Lung (tissue), 11 donors: ENCODE measurements at regions not wholly inside any gene's neighbourhood (a gene's known extent, or its start where the extent isn't known, plus 50 kb on each side); places are given as distances from the start of the nearest gene placed in this dataset.
"Not testable (repeated sequence)": the region's sequence is repeated elsewhere in the genome, so short reads cannot be mapped to it uniquely, and the experiment has no call there.

Experiments
- ATAC-seq: fragments of 200-7000 bp; cut with Tn5 transposase; one replicate; pipeline ENCODE4 v1.9.1; 2020; ENCODE audit warnings: moderate number of reproducible peaks; ENCODE audit not compliant: insufficient read depth, low FRiP score
- DNase-seq, 3 donors: peaks; one replicate each; pipeline ENCODE4 v3.0.0-alpha.2; 2013 to 2017
- H3K27ac ChIP-seq, 2 donors: one replicate each; pipeline ENCODE4 v1.5.1; 2013; ENCODE audit warnings: mild to moderate bottlenecking in 2 of 2, moderate library complexity in 2 of 2, control low read depth in 1 of 2, inconsistent platforms in 1 of 2, low read depth in 1 of 2, low read length in 1 of 2
- H3K27me3 ChIP-seq, 3 donors: one replicate each; pipeline ENCODE4 v1.5.1; 2013; ENCODE audit warnings: low read length in 2 of 3; ENCODE audit not compliant: control insufficient read depth in 3 of 3, insufficient read depth in 3 of 3
- H3K36me3 ChIP-seq, 4 donors: one replicate each; pipeline ENCODE4 v1.5.1; 2013; ENCODE audit warnings: low read length in 4 of 4, mild to moderate bottlenecking in 1 of 4, moderate library complexity in 1 of 4; ENCODE audit not compliant: control insufficient read depth in 4 of 4, insufficient read depth in 4 of 4
- H3K4me1 ChIP-seq, 5 donors: one replicate each; pipeline ENCODE4 v1.5.1; 2013; ENCODE audit warnings: low read length in 5 of 5, mild to moderate bottlenecking in 2 of 5, moderate library complexity in 1 of 5; ENCODE audit not compliant: control insufficient read depth in 5 of 5, insufficient read depth in 5 of 5
- H3K4me3 ChIP-seq: one replicate; pipeline ENCODE4 v1.5.1; 2013; ENCODE audit warnings: mild to moderate bottlenecking, control low read depth, moderate library complexity
- H3K9ac ChIP-seq, 2 donors: one replicate each; pipeline ENCODE4 v1.5.1; 2013; ENCODE audit warnings: low read length in 2 of 2, control low read depth in 1 of 2; ENCODE audit not compliant: insufficient read depth in 1 of 2
- H3K9me3 ChIP-seq, 4 donors: one replicate each; pipeline ENCODE4 v1.5.1; 2013; ENCODE audit warnings: low read length in 3 of 4, mild to moderate bottlenecking in 1 of 4, moderate library complexity in 1 of 4; ENCODE audit not compliant: control insufficient read depth in 4 of 4, insufficient read depth in 3 of 4
- WGBS, 2 donors: extraction: QIAGEN DNeasy Blood & Tissue Kit; methylation state at CpG; one replicate each; pipeline ENCODE4 v1.1.7; 2013; 5-methylcytosine and 5-hydroxymethylcytosine counted together
- TF ChIP-seq, protein P1 (sequence below): IDR thresholded peaks from 2 replicates; pipeline ENCODE4 v1.5.1; 2012; ENCODE audit warnings: mild to moderate bottlenecking; ENCODE audit errors: control extremely low read depth, extremely low read depth
- donor health status: control.
- donor health status: control.
- donor health status: Bipolar disorder and iron deficiency.
- donor health status: healthy.
- donor health status: DM: yes; HTN: yes; CAD: no.

DNA sequence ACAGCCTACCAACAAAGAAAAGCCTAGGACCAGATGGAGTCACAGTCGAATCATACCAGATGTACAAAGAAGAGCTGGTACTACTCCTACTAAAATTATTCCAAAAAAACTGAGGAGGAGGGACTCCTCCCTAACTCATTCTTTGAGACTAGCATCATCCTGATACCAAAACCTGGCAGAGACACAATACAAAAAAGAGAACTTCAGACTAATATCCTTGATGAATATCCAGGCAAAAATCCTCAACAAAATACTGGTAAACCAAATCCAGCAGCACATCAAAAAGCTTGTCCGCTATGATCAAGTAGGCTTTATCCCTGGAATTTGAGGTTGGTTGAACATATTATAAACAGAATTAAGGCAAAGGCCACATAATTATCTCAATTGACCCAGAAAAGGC, 900.4 kb upstream of the ARRDC3 start:
- Histone ChIP-seq H3K9me3 (peaks cover 0 to 3% (median 0%) of the 10 kb centered on the region in 4 donors), H3K4me1 (no peaks in the 10 kb centered on the region), H3K27me3 (no peaks in the 10 kb centered on the region), H3K4me3 (no peak overlapping the region), H3K27ac (no peak overlapping the region), H3K36me3 (no peaks in the 10 kb centered on the region), H3K9ac (no peak overlapping the region)
- 86 to 91% methylated on average over 2 of the region's 2 CpGs for WGBS, 2 donors
- ATAC-seq (no peak), DNase-seq (no peak)
- TF ChIP-seq, protein P1, sequence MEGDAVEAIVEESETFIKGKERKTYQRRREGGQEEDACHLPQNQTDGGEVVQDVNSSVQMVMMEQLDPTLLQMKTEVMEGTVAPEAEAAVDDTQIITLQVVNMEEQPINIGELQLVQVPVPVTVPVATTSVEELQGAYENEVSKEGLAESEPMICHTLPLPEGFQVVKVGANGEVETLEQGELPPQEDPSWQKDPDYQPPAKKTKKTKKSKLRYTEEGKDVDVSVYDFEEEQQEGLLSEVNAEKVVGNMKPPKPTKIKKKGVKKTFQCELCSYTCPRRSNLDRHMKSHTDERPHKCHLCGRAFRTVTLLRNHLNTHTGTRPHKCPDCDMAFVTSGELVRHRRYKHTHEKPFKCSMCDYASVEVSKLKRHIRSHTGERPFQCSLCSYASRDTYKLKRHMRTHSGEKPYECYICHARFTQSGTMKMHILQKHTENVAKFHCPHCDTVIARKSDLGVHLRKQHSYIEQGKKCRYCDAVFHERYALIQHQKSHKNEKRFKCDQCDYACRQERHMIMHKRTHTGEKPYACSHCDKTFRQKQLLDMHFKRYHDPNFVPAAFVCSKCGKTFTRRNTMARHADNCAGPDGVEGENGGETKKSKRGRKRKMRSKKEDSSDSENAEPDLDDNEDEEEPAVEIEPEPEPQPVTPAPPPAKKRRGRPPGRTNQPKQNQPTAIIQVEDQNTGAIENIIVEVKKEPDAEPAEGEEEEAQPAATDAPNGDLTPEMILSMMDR = no peak

DNA sequence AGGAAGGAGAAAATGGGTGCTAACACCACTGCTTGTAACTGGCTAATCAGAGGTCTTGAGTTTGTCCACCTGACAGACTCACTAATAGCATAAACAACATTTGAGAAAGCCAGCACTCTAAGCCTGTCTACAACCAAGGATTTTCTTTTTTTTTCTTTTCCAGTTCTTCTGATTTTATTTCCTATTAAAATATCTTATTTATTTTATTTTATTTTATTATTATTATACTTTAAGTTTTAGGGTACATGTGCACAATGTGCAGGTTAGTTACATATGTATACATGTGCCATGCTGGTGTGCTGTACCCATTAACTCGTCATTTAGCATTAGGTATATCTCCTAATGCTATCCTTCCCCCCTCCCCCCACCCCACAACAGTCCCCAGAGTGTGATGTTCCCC, 888.6 kb upstream of the ARRDC3 start:
- not testable (repeated sequence) for H3K9me3 ChIP-seq, ATAC-seq, H3K4me1 ChIP-seq, H3K27me3 ChIP-seq, H3K4me3 ChIP-seq, H3K9ac ChIP-seq, DNase-seq, H3K27ac ChIP-seq, H3K36me3 ChIP-seq
- WGBS, 2 donors = 62 to 78% methylated on average over 1 of the region's 1 CpG

DNA sequence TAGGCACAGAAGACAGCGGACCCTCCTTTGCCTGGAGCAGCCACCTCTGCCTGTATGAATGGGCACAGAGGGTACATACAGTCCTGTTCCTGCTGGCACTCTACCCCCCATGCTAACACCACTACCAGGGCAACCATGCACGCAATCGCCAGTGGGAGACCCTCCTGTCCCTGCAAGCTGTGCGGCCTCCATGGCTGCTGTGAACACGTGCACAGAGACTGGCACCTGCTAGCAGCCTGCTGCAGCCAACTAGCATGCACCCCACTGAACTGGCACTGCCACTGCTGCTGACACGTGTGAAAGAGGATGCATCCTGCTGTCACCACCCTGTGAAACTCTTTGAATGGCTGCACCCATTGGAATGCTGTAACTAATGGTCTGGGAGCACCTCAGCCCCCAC, 885.2 kb upstream of the ARRDC3 start:
- H3K9ac ChIP-seq = no peak overlapping the region
- H3K36me3 ChIP-seq = no peaks in the 10 kb centered on the region
- H3K4me1 ChIP-seq = no peaks in the 10 kb centered on the region
- DNase-seq (no peak), ATAC-seq (no peak)
- no peak overlapping the region for H3K4me3 ChIP-seq
- WGBS, 2 donors = 87 to 89% methylated on average over 6 of the region's 6 CpGs
- TF ChIP-seq, protein P1 = no peak
- no peak overlapping the region for H3K27ac ChIP-seq
- H3K9me3 ChIP-seq = peaks cover 0 to 6% (median 0%) of the 10 kb centered on the region in 4 donors
- no peaks in the 10 kb centered on the region for H3K27me3 ChIP-seq

DNA sequence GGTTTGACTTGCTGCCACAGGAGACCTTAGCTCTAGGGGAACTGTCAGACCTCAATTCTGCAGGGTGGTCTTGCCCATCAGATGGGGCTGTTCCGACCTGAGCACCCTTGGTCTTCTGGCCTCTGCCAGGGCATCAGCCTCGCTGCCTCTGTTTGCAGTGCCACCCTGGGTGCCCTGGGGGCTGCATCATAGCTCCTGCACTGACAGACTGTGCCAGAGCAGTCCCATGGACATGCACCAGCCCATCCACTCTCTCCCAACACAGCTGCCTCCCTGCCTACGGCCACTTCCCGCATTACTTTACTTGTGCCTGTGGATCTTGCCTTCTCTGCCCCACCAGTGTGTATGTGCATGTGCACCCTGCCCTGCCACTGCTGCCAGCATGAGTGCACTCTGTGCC, 884.7 kb upstream of the ARRDC3 start:
- no peaks in the 10 kb centered on the region for H3K4me1 ChIP-seq

More for the DNA sequence above, 884.7 kb upstream of the ARRDC3 start:
- ATAC-seq = no peak
- H3K9me3 ChIP-seq = peaks cover 0 to 6% (median 0%) of the 10 kb centered on the region in 4 donors
- WGBS, 2 donors = 90% methylated on average over 4 of the region's 4 CpGs
- no peaks in the 10 kb centered on the region for H3K27me3 ChIP-seq
- no peaks in the 10 kb centered on the region for H3K36me3 ChIP-seq
- no peak overlapping the region for H3K9ac ChIP-seq
- no peak for DNase-seq
- TF ChIP-seq, protein P1 = no peak
- no peak overlapping the region for H3K27ac ChIP-seq
- H3K4me3 ChIP-seq = no peak overlapping the region
